ENCODE measurements at regions not wholly inside any gene's neighbourhood (a gene's known extent, or its start where the extent isn't known, plus 50 kb on each side); places are given as distances from the start of the nearest gene placed in this dataset.

- Histone ChIP-seq H2BK120ac (ENCODE audit: low read depth, low read length) (no peak overlapping the region), H3K9me3 (ENCODE audit: control insufficient read depth, insufficient read depth, low read length) (no peaks in the 10 kb centered on the region), H2AK9ac (replicated peaks; ENCODE audit: low read depth, low read length, poor library complexity) (no peak overlapping the region), H4K91ac (ENCODE audit: insufficient read depth, low read depth, low read length) (no peak overlapping the region), H3K4me3 (ENCODE audit: insufficient read depth, low read depth, low read length) (no peak overlapping the region), H3K4ac (ENCODE audit: low read depth, low read length) (no peak overlapping the region), H2BK15ac (ENCODE audit: low read depth, low read length) (no peak overlapping the region), H3K27ac (ENCODE audit: insufficient read depth, low read length) (no peak overlapping the region), H3K18ac (ENCODE audit: low read depth, low read length) (no peak overlapping the region), H3K4me2 (ENCODE audit: low read depth, low read length) (no peak overlapping the region), H4K5ac (ENCODE audit: low read depth, low read length) (no peak overlapping the region), H3K36me3 (ENCODE audit: control insufficient read depth, insufficient read depth, low read length) (no peaks in the 10 kb centered on the region), H3K9ac (ENCODE audit: low read depth, low read length) (no peak overlapping the region), H3K14ac (replicated peaks; ENCODE audit: low read depth, low read length) (no peak overlapping the region), H3K27me3 (ENCODE audit: control insufficient read depth, insufficient read depth, low read length) (peaks cover 3% of the 10 kb centered on the region; the same call in 1 of the 2 replicates), H3K56ac (ENCODE audit: extremely low read depth, insufficient read depth, low read length) (no peak overlapping the region), H2BK5ac (ENCODE audit: low read depth, low read length, poor library complexity, severe bottlenecking) (no peak overlapping the region), H2AK5ac (ENCODE audit: low read depth, low read length) (no peak overlapping the region), H3K9me1 (ENCODE audit: insufficient read depth, low read length) (no peaks in the 10 kb centered on the region), H3K79me1 (ENCODE audit: low read depth in 1 of 2, low read length in 2 of 2) (no peaks in the 10 kb centered on the region), H2BK20ac (ENCODE audit: low read depth, low read length) (no peak overlapping the region), H3K4me1 (ENCODE audit: control insufficient read depth, insufficient read depth, low read length) (no peaks in the 10 kb centered on the region), H4K20me1 (ENCODE audit: insufficient read depth, low read length) (no peaks in the 10 kb centered on the region), H3K23ac (ENCODE audit: low read depth, low read length) (no peak overlapping the region), H2AFZ (replicated peaks; ENCODE audit: low read length, poor library complexity) (no peak overlapping the region), H4K8ac (ENCODE audit: low read depth in 2 of 2, low read length in 2 of 2) (no peak overlapping the region)
- ChIA-PET POLR2A (ENCODE audit: unreplicated experiment) (no interaction called here), CTCF (interaction anchor here (1.2 kb wide), 1 partner anchor 10 kb away, joined by 4 read pairs; no protein-coding TSS in a partner anchor)
- DNase-seq (no peak), ATAC-seq (ENCODE audit: low read depth) (no peak)
- TF ChIP-seq POLR2A (IDR thresholded peaks at IDR 0.05; ENCODE audit: low read depth, low read length) (no peak), MXI1 (IDR thresholded peaks at IDR 0.05; ENCODE audit: borderline replicate concordance, low read depth, low read length) (no peak), RAD21 (IDR thresholded peaks at IDR 0.05; ENCODE audit: low read length) (no peak), SMC3 (IDR thresholded peaks at IDR 0.05; ENCODE audit: low read depth, low read length) (no peak), MAFK (IDR thresholded peaks at IDR 0.05; ENCODE audit: low read depth, low read length) (no peak)
- in situ Hi-C loops (cut with MboI; ENCODE audit: low sequenced_read_pairs) (no loop called here), dilution Hi-C loops (cut with HindIII; ENCODE audit: low sequenced_read_pairs, unreplicated experiment) (no loop called here), intact Hi-C loops (cut with micrococcal nuclease) (no loop called here)
- no TSS peak for BruUV-seq (replicated peaks)
- WGBS, 2 experiments (ENCODE audit: extremely low coverage in 2 of 2, insufficient read length in 1 of 2) = 92% methylated on average over 2 of the region's 8 CpGs; no CpG with 5 or more reads in 1 of the 2 experiments
Measured at GRCh38 chr22:23470811-23471389, 109.2 kb downstream of the IGLL1 start.

Measured in IMR-90 (cell line).